K562 (cell line): ENCODE measurements at regions not wholly inside any gene's neighbourhood (a gene's known extent, or its start where the extent isn't known, plus 50 kb on each side); places are given as distances from the start of the nearest gene placed in this dataset.

ENCODE experiments used
- ATAC-seq: fragments of 200-7000 bp; cut with Tn5 transposase; 3 replicates; pipeline ENCODE4 v1.9.1; 2020; ENCODE audit warnings: moderate library complexity
- BruUV-seq: library from RNA; stranded (reverse); fragments of 400-500 nt; replicated peaks from 2 replicates; lab custom pipeline; 2021; lab: Mats Ljungman, UMichigan
- CTCF ChIA-PET: fragments of 300-600 bp; formaldehyde crosslinking; extraction: SDS; loops from one replicate; lab custom pipeline; 2021; ENCODE audit warnings: low intra/inter-chr PET ratio; lab: Yijun Ruan, JAX
- POLR2A ChIA-PET: fragments of 300-600, 350-650 bp; sonication (Branson Sonifier 250); formaldehyde crosslinking; extraction: SDS; loops from one replicate; lab custom pipeline; 2021; ENCODE audit warnings: antibody characterized with exemption, inconsistent platforms; lab: Yijun Ruan, JAX
- DNase-seq, 4 experiments: peaks; one replicate each; pipeline versions ENCODE4 v3.0.0 to v3.0.0-alpha.2; 2011 to 2018; ENCODE audit warnings: low spot score in 3 of 4, mixed read lengths in 3 of 4; ENCODE audit errors: extremely low read depth in 1 of 4
- FAIRE-seq: peaks from 2 replicates; lab custom pipeline; 2011; peaks lifted over from hg19 to GRCh38; lab: Jason Lieb, UNC
- H2AFZ ChIP-seq: 2 replicates; pipeline ENCODE4 v1.6.0; 2011; ENCODE audit warnings: low read depth, low read length, control low read depth, inconsistent platforms
- H3K27ac ChIP-seq: fragments of 200-600 bp; 3 replicates; pipeline ENCODE4 v1.8.0; 2011; ENCODE audit warnings: low read depth, mild to moderate bottlenecking, control low read depth, inconsistent platforms, low read length, moderate library complexity, mixed read lengths; ENCODE audit errors: extremely low read depth
- H3K27me3 ChIP-seq, 2 experiments: fragments of 300-600 bp in 1 of 2; 2 replicates in 1 of 2; 3 replicates in 1 of 2; pipeline versions ENCODE4 v1.6.0 to v1.8.0; 2011; ENCODE audit warnings: inconsistent platforms in 2 of 2, low read length in 2 of 2, mild to moderate bottlenecking in 1 of 2, mixed read lengths in 1 of 2, moderate library complexity in 1 of 2; ENCODE audit not compliant: control insufficient read depth in 2 of 2, insufficient read depth in 2 of 2
- H3K36me3 ChIP-seq: fragments of 300-600 bp; 3 replicates; pipeline ENCODE4 v1.8.0; 2011; ENCODE audit warnings: mild to moderate bottlenecking, low read length, inconsistent platforms; ENCODE audit not compliant: control insufficient read depth, insufficient read depth
- H3K4me1 ChIP-seq, 2 experiments: fragments of 200-600 bp in 1 of 2; replicated peaks in 1 of 2; 2 replicates in 1 of 2; 3 replicates in 1 of 2; pipeline versions ENCODE4 v1.5.1 to v1.8.0; 2011; ENCODE audit warnings: inconsistent platforms in 2 of 2, low read length in 2 of 2, mild to moderate bottlenecking in 1 of 2, mixed read lengths in 1 of 2, moderate library complexity in 1 of 2; ENCODE audit not compliant: control insufficient read depth in 2 of 2, insufficient read depth in 2 of 2
- H3K4me2 ChIP-seq: 2 replicates; pipeline ENCODE4 v1.6.1; 2011; ENCODE audit warnings: low read length, control low read depth, inconsistent platforms, mixed read lengths; ENCODE audit not compliant: insufficient read depth
- H3K4me3 ChIP-seq: fragments of 200-600 bp; sonication (generic), shearing (Covaris generic); 2 replicates; pipeline ENCODE4 v1.5.1; 2016; ENCODE audit warnings: control low read depth, inconsistent platforms
- H3K79me2 ChIP-seq: fragments of 200-600 bp; 3 replicates; pipeline ENCODE4 v1.8.0; 2011; ENCODE audit warnings: low read length, inconsistent platforms; ENCODE audit not compliant: control insufficient read depth, insufficient read depth
- H3K9ac ChIP-seq, 2 experiments: 2 replicates each; pipeline versions ENCODE4 v1.6.0 to v1.6.1; 2011; ENCODE audit warnings: low read depth in 2 of 2, low read length in 2 of 2, control low read depth in 1 of 2, inconsistent platforms in 1 of 2, mild to moderate bottlenecking in 1 of 2, mixed read lengths in 1 of 2; ENCODE audit not compliant: insufficient read depth in 1 of 2
- H3K9me1 ChIP-seq: one replicate; pipeline ENCODE4 v1.6.0; 2011; ENCODE audit warnings: inconsistent platforms, mild to moderate bottlenecking, low read length, moderate library complexity; ENCODE audit not compliant: control insufficient read depth, insufficient read depth
- H3K9me3 ChIP-seq: replicated peaks from 2 replicates; pipeline ENCODE4 v1.5.1; 2011; ENCODE audit warnings: low read depth, low read length, inconsistent platforms; ENCODE audit not compliant: control insufficient read depth, insufficient read depth
- H4K20me1 ChIP-seq: replicated peaks from 2 replicates; pipeline ENCODE4 v1.6.1; 2011; ENCODE audit warnings: low read length, inconsistent platforms, mixed read lengths; ENCODE audit not compliant: control insufficient read depth, insufficient read depth
- FOXM1 ChIP-seq, 2 experiments: fragments of 450-650 bp in 1 of 2; sonication (generic) in 1 of 2; formaldehyde crosslinking in 1 of 2; IDR thresholded peaks; 2 replicates each; pipeline versions ENCODE4 v1.6.1 to v1.9.0; 2017 to 2022; ENCODE audit warnings: low read depth in 2 of 2, mild to moderate bottlenecking in 2 of 2, missing genetic modification reagents in 1 of 2, moderate library complexity in 1 of 2
- RBM14 ChIP-seq: fragments of 200-400 bp; formaldehyde crosslinking; IDR thresholded peaks from 2 replicates; pipeline ENCODE4 v1.6.1; 2018; ENCODE audit warnings: low read depth, mild to moderate bottlenecking, low read length, moderate library complexity, borderline replicate concordance; ENCODE audit not compliant: insufficient read depth
- SRF ChIP-seq, 2 experiments: fragments of 250-450, 450-650 bp in 1 of 2; sonication (Bioruptor Pico) in 1 of 2; sonication (generic) in 1 of 2; formaldehyde crosslinking; IDR thresholded peaks; 2 replicates each; pipeline versions ENCODE4 v1.5.0 to v1.5.1; 2020 to 2022; ENCODE audit warnings: mild to moderate bottlenecking in 1 of 2, missing genetic modification reagents in 1 of 2
- U2AF1 ChIP-seq: fragments of 200-400 bp; formaldehyde crosslinking; optimal IDR thresholded peaks from 2 replicates; pipeline ENCODE3; 2017; ENCODE audit warnings: mild to moderate bottlenecking, low read depth, low read length, moderate library complexity
- ZNF124 ChIP-seq: sonication (generic); formaldehyde crosslinking; IDR thresholded peaks from 2 replicates; pipeline ENCODE4 v1.8.1; 2022; ENCODE audit warnings: missing genetic modification reagents
- ZNF507 ChIP-seq: conservative IDR thresholded peaks from 2 replicates; pipeline ENCODE4 v1.6.1; 2017; ENCODE audit warnings: missing genetic modification characterization, missing compliant biosample characterization
- ZNF583 ChIP-seq: fragments of 250-450 bp; sonication (Bioruptor Pico); IDR thresholded peaks from 2 replicates; pipeline ENCODE4 v1.4.0; 2020
- WGBS: fragments of 100-300 bp; shearing (Covaris generic); methylation state at CpG from one replicate; pipeline ENCODE4 v1.1.6; 2016; ENCODE audit warnings: low coverage, mixed read lengths; ENCODE audit not compliant: insufficient coverage; ENCODE audit errors: missing lambda C conversion rate; 5-methylcytosine and 5-hydroxymethylcytosine counted together
- in situ Hi-C: fragments of 300-500 bp; cut with MboI; formaldehyde crosslinking; loops from 4 replicates; pipeline ENCODE4 v1.15.0; 2018; ENCODE audit warnings: inconsistent platforms, mixed read lengths
- intact Hi-C: fragments of 100-400 bp; cut with micrococcal nuclease; formaldehyde crosslinking; loops from 2 replicates; pipeline ENCODE4 v1.14.2; 2022
- TF ChIP-seq, protein P1 (sequence below): IDR thresholded peaks from 2 replicates; pipeline ENCODE4 v1.6.1; 2011; ENCODE audit not compliant: insufficient read length; ENCODE audit errors: extremely low read depth

DNA sequence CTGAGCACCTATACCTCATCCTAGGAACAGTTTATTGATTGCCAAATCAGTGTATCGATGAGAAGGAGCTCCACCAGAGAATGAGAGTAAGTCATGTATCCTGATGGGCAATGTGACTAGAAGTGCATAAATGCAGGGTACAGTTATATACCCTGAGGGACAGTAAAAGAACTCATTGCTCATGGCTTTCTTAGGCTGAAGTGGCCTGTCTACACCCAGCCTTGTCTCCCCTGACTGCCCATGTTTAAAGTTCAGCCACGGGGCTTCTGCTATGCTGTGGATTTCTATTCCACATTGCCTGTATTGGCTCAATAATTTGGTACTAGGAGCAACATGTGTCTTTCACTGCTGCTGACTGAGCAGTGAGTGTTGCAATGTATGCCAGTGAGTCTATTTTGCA is 400.4 kb upstream of the IMPG1 start:
- Histone ChIP-seq H3K9ac (no peak overlapping the region), H3K9me3 (no peaks in the 10 kb centered on the region), H3K4me2 (no peak overlapping the region), H3K9me1 (no peaks in the 10 kb centered on the region), H3K36me3 (no peaks in the 10 kb centered on the region), H3K4me3 (no peak overlapping the region), H2AFZ (no peak overlapping the region), H3K27ac (no peak overlapping the region), H4K20me1 (no peaks in the 10 kb centered on the region), H3K27me3 (no peaks in the 10 kb centered on the region), H3K4me1 (no peaks in the 10 kb centered on the region), H3K79me2 (no peaks in the 10 kb centered on the region)
- intact Hi-C loops (no loop called here), in situ Hi-C loops (no loop called here)
- no TSS peak for BruUV-seq
- TF ChIP-seq ZNF583 (CRISPR knock-in tag) (no peak), ZNF507 (no peak), FOXM1 (IDR thresholded peaks at IDR 0.05; ENCODE audit: low read depth) (no peak), FOXM1 (CRISPR knock-in tag; IDR thresholded peaks at IDR 0.05; ENCODE audit: low read depth) (no peak), ZNF124 (CRISPR knock-in tag) (no peak)
- POLR2A ChIA-PET, result no interaction called here
- WGBS, result 0% methylated on average over 2 of the region's 2 CpGs
- DNase-seq (no peak), FAIRE-seq (no peak), ATAC-seq (no peak)
- CTCF ChIA-PET, result no interaction called here

DNA sequence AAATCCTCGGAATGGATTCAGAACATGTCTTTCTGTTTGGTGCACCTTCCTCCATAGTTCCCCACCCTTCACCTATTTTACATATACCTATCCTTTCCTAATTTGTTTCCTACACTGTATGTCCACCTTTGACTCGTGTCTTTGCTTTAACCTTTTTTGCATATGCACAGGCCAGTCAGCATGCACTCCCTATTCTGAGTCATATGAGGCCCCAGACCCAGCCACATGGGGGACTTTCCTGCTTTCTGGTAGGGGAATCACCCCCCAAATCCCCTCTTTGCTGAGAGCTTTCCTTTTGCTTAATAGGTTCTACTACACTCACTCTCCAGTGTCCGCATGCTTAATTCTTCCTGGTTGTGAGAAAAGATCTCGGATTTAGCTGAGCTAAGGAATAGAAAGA is 393.8 kb upstream of the IMPG1 start:
- H3K4me1 ChIP-seq, result no peaks in the 10 kb centered on the region
- ATAC-seq, result no peak
- H2AFZ ChIP-seq, result no peak overlapping the region
- H3K36me3 ChIP-seq, result no peaks in the 10 kb centered on the region
- DNase-seq, result no peak
- H3K4me2 ChIP-seq, result no peak overlapping the region
- no peaks in the 10 kb centered on the region for H3K79me2 ChIP-seq
- no peak overlapping the region for H3K4me3 ChIP-seq
- H3K9me3 ChIP-seq, result no peaks in the 10 kb centered on the region
- no peak overlapping the region for H3K9ac ChIP-seq
- no peak overlapping the region for H3K27ac ChIP-seq
- in situ Hi-C loops, result no loop called here
- no peaks in the 10 kb centered on the region for H4K20me1 ChIP-seq
- BruUV-seq, result no TSS peak
- no peaks in the 10 kb centered on the region for H3K9me1 ChIP-seq
- intact Hi-C loops, result no loop called here
- 0% methylated on average over 4 of the region's 4 CpGs for WGBS
- no peak for FAIRE-seq
- TF ChIP-seq U2AF1 (no peak), SRF (CRISPR knock-in tag; IDR thresholded peaks at IDR 0.05) (no peak), RBM14 (no peak)
- TF ChIP-seq, protein P1, sequence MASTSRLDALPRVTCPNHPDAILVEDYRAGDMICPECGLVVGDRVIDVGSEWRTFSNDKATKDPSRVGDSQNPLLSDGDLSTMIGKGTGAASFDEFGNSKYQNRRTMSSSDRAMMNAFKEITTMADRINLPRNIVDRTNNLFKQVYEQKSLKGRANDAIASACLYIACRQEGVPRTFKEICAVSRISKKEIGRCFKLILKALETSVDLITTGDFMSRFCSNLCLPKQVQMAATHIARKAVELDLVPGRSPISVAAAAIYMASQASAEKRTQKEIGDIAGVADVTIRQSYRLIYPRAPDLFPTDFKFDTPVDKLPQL, result no peak
- ChIA-PET CTCF (no interaction called here), POLR2A (no interaction called here)
- H3K27me3 ChIP-seq, result no peaks in the 10 kb centered on the region
